HT1080 (cell line): ENCODE measurements at regions not wholly inside any gene's neighbourhood (a gene's known extent, or its start where the extent isn't known, plus 50 kb on each side); places are given as distances from the start of the nearest gene placed in this dataset.
"Not testable (repeated sequence)": the region's sequence is repeated elsewhere in the genome, so short reads cannot be mapped to it uniquely, and the experiment has no call there.

Experiments
- DNase-seq: peaks from one replicate; pipeline ENCODE4 v3.0.0-alpha.2; 2015; ENCODE audit warnings: low read depth

GRCh38 chr1:2949966-2950925 lies 71.0 kb upstream of the ACTRT2 start:
- DNase-seq: no peak

- no peak for DNase-seq
Measured at GRCh38 chr1:2950926-2951305, 70.4 kb upstream of the ACTRT2 start.

- DNase-seq: no peak
Measured at GRCh38 chr1:2951856-2952255, 69.4 kb upstream of the ACTRT2 start.

- DNase-seq: no peak
Measured at GRCh38 chr1:2952371-2952770, 68.9 kb upstream of the ACTRT2 start.

- no peak for DNase-seq
Measured at GRCh38 chr1:2952992-2953391, 68.3 kb upstream of the ACTRT2 start.

- no peak for DNase-seq
Measured at GRCh38 chr1:2953688-2954285, 67.5 kb upstream of the ACTRT2 start.

- no peak for DNase-seq
Measured at GRCh38 chr1:2955652-2956051, 65.6 kb upstream of the ACTRT2 start.

- no peak for DNase-seq
Measured at GRCh38 chr1:2956576-2956975, 64.7 kb upstream of the ACTRT2 start.

GRCh38 chr1:2957329-2957728 lies 63.9 kb upstream of the ACTRT2 start:
- DNase-seq: no peak

- not testable (repeated sequence) for DNase-seq
Measured at GRCh38 chr1:2959881-2960280, 61.4 kb upstream of the ACTRT2 start.

- DNase-seq: no peak
Measured at GRCh38 chr1:2961081-2961480, 60.2 kb upstream of the ACTRT2 start.

GRCh38 chr1:2961661-2962060 lies 59.6 kb upstream of the ACTRT2 start:
- DNase-seq: no peak

- no peak for DNase-seq
Measured at GRCh38 chr1:2962061-2962460, 59.2 kb upstream of the ACTRT2 start.

- DNase-seq: no peak
Measured at GRCh38 chr1:2962541-2962940, 58.7 kb upstream of the ACTRT2 start.

GRCh38 chr1:2962946-2963345 lies 58.3 kb upstream of the ACTRT2 start:
- no peak for DNase-seq

- DNase-seq: no peak
Measured at GRCh38 chr1:2965676-2966075, 55.6 kb upstream of the ACTRT2 start.

- no peak for DNase-seq
Measured at GRCh38 chr1:2966449-2967328, 54.6 kb upstream of the ACTRT2 start.

GRCh38 chr1:2967329-2967725 lies 53.9 kb upstream of the ACTRT2 start:
- no peak for DNase-seq

- DNase-seq: no peak
Measured at GRCh38 chr1:2967881-2968280, 53.4 kb upstream of the ACTRT2 start.

GRCh38 chr1:2968471-2968881 lies 52.8 kb upstream of the ACTRT2 start:
- DNase-seq: no peak

GRCh38 chr1:2969011-2969844 lies 52.0 kb upstream of the ACTRT2 start:
- no peak for DNase-seq
